Myocyte (in vitro differentiated cells): ENCODE measurements at regions not wholly inside any gene's neighbourhood (a gene's known extent, or its start where the extent isn't known, plus 50 kb on each side); places are given as distances from the start of the nearest gene placed in this dataset.
"Not testable (repeated sequence)": the region's sequence is repeated elsewhere in the genome, so short reads cannot be mapped to it uniquely, and the experiment has no call there.

Experiments
- DNase-seq: peaks from one replicate; pipeline ENCODE4 v3.0.0-alpha.2; 2012; ENCODE audit warnings: low read depth

GRCh38 chr11:121904148-121904547, 211.9 kb downstream of the BLID start:
- DNase-seq: no peak

- DNase-seq: no peak
These were observed 214.1 kb downstream of the BLID start for GRCh38 chr11:121901886-121902285.

- not testable (repeated sequence) for DNase-seq
These were observed 214.6 kb downstream of the BLID start for GRCh38 chr11:121901417-121901816.

GRCh38 chr11:121899520-121899919, 216.5 kb downstream of the BLID start:
- no peak for DNase-seq

GRCh38 chr11:121898903-121899302, 217.1 kb downstream of the BLID start:
- no peak for DNase-seq

GRCh38 chr11:121895919-121896318, 220.1 kb downstream of the BLID start:
- peak; percentile 52 for DNase-seq

GRCh38 chr11:121894581-121894980, 221.4 kb downstream of the BLID start:
- peak; percentile 48 for DNase-seq

GRCh38 chr11:121892863-121893262, 223.2 kb downstream of the BLID start:
- DNase-seq: no peak

- peak; percentile 96 for DNase-seq
These were observed 223.8 kb downstream of the BLID start for GRCh38 chr11:121892131-121892681.

- DNase-seq: no peak
These were observed 225.0 kb downstream of the BLID start for GRCh38 chr11:121890946-121891515.

GRCh38 chr11:121890377-121890776, 225.6 kb downstream of the BLID start:
- peak; percentile 99 for DNase-seq

- no peak for DNase-seq
These were observed 226.1 kb downstream of the BLID start for GRCh38 chr11:121889931-121890330.

- DNase-seq: no peak
These were observed 226.8 kb downstream of the BLID start for GRCh38 chr11:121889186-121889585.

- DNase-seq: no peak
These were observed 227.9 kb downstream of the BLID start for GRCh38 chr11:121887976-121888557.

GRCh38 chr11:121887569-121887968, 228.4 kb downstream of the BLID start:
- no peak for DNase-seq

- no peak for DNase-seq
These were observed 229.0 kb downstream of the BLID start for GRCh38 chr11:121886996-121887395.

GRCh38 chr11:121886005-121886734, 229.8 kb downstream of the BLID start:
- peak; percentile 48 for DNase-seq

- DNase-seq: peak; percentile 40
These were observed 231.4 kb downstream of the BLID start for GRCh38 chr11:121884626-121885025.

GRCh38 chr11:121881806-121882205, 234.2 kb downstream of the BLID start:
- no peak for DNase-seq

- no peak for DNase-seq
These were observed 238.9 kb downstream of the BLID start for GRCh38 chr11:121877152-121877551.

GRCh38 chr11:121873766-121874165, 242.2 kb downstream of the BLID start:
- DNase-seq: no peak

- DNase-seq: no peak
These were observed 243.7 kb downstream of the BLID start for GRCh38 chr11:121872356-121872755.
